HT1080 (cell line): ENCODE measurements at regions not wholly inside any gene's neighbourhood (a gene's known extent, or its start where the extent isn't known, plus 50 kb on each side); places are given as distances from the start of the nearest gene placed in this dataset.

ENCODE experiments used
- DNase-seq: peaks from one replicate; pipeline ENCODE4 v3.0.0-alpha.2; 2015; ENCODE audit warnings: low read depth

- DNase-seq: no peak
Measured at GRCh38 chr13:72168126-72168855, 301.3 kb upstream of the DACH1 start.

DNA sequence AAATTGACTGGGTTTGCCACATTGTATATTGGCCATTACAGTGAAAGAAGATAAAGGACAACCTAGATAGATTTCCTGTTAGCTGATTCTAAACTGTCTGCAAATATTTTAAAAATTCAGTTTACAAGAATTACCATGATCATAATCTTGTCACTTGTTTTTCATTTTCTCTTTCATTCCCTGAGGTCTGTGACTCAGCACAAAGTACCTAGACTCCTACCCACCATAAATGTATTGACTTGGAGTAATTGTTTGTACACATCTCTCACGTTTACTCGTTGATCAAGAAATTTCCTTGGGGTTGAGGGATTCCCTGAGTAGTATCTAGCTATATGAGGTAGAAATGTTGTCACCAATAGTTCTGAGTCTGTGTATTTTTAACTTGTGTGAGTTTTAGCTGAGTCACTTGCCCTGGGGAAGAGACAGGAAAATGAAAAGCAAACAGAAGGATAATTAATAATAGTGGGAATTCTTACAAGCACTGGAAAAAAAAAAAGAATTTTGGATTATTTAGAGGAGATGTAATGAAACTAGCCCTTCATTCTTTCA lies 299.2 kb upstream of the DACH1 start:
- DNase-seq: peak; percentile 42

- no peak for DNase-seq
Measured at GRCh38 chr13:72165276-72165675, 298.3 kb upstream of the DACH1 start.

DNA sequence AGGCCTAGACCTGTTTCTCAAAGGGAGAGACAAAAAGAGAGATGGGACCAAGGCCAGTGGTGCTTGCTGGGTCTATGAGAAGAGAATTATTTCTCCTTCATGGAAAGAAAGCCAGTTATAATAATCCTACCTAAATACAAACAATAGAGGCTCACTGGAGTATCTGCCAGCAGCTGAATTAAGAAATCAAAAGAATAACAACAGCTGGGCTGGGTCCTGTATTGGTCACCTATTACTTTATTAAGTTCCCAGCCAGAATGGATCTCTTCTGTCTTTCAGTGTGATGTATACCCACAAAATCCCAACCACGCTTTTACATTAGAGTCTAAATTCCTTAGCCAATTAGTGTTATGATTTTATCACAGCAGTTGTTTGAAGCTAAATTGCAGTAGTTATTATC lies 297.8 kb upstream of the DACH1 start:
- DNase-seq: no peak

DNA sequence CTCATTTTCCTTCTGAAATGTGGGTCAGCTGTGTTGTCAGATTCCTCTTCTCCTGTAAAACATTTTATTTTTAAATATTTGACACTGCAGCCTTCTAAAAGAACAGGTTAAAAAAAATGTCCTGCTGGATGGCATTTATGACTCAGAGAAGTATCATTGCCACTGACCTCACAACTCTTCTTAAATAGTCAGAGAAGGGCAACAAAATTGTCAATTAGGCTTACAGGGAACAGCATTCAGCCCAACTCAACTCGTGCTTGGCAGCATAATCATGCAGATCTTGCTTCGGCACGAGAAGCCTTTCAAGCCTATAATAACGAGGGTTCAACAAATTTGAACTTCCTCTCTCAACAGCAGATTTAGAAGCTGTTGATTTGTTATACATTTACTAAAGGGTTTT lies 296.7 kb upstream of the DACH1 start:
- peak; percentile 34 for DNase-seq

GRCh38 chr13:72160977-72161376 lies 294.0 kb upstream of the DACH1 start:
- no peak for DNase-seq

DNA sequence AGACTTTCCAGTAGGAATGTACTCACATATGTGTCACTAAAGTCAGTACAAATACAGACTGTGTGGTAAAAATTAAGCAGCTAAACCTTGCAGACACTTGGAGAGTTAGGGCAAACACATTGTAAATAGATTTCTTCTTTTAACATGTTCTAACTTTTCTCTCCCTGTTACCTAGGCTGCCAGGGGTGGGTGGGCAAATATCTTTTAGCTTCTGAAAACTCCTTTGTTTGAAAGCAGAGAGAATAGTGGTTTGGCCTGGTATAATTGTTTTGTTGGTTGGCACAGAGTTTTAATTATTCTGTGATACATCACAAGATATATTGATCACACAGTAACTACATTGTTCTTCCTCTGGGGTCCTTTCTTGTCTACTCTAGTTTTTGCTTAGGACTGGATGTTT lies 289.8 kb upstream of the DACH1 start:
- no peak for DNase-seq

DNA sequence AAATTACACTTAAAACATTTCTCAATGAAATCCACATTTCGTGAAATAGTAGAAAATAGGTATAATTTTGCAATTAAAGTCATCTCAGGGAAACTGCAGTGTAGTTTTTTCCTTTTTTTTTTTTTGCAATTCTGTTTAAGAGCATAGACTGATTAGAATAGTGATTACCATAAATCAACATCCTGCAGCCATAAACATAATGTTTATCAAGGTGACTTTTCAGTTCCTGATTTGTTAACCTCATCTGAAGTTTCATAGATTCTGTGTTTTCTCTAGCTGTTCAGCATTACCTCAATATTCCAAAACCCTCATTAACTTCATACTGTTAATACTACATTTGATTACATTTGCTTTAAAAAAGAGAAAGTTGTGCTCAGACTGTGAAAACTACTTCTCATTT lies 286.3 kb upstream of the DACH1 start:
- DNase-seq: no peak

DNA sequence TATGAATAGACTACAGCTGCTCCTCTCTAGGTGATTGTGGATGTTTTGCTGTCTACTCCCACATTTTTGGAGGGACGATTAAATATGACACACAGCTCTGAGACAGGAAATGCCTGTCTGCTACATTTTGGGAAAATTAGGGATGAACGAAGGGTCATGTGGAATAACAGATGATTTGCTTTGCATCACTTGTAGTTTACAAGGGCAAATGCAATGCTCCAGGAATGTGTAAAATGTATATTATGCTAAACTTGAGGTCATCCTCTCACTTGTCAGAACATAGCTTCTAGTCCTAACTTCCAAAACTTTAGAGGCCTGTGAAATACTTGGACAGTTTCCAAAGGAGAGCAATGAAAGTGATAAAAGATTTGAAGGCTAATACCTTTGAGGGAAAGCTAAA lies 284.2 kb upstream of the DACH1 start:
- DNase-seq: peak; percentile 32

GRCh38 chr13:72150502-72150901 lies 283.5 kb upstream of the DACH1 start:
- no peak for DNase-seq

DNA sequence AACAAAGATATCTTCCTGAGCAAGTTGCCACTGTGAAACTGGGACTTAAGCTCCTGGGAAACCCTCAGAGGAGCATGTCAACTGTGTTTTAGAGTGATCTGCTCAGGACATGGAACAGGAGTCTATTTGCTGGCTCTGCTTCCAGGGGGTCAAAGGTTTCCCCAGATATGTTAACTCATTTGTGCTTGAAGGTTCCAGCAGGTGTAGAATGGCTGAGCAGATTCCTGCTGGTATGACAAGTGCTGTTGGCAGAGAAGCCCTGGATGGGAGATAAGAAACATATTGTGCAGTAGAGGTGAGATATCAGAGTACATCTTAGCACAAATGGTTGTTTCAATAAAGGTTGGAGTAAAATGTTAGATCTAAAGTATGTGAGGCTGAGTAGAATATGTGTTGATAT lies 282.7 kb upstream of the DACH1 start:
- DNase-seq: no peak

GRCh38 chr13:72146816-72147215 lies 279.8 kb upstream of the DACH1 start:
- DNase-seq: no peak

DNA sequence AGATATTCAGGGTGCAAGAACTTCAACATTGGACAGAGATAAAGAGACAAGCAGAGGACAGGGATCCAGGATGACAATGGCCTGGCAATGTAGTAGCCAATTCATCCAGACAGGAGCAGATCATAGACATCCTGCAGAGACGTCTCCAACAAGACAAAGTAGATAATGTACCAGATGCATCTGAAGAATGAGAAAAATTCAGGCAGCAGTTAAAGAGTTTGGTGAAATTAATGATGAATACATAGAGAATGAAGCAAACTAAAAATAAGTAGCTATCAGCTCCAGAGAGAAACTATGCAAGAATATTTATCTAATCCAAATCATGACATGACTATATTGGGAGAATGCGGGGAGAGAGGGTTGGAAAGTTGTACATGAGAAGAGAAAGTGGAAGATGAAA lies 278.4 kb upstream of the DACH1 start:
- no peak for DNase-seq

DNA sequence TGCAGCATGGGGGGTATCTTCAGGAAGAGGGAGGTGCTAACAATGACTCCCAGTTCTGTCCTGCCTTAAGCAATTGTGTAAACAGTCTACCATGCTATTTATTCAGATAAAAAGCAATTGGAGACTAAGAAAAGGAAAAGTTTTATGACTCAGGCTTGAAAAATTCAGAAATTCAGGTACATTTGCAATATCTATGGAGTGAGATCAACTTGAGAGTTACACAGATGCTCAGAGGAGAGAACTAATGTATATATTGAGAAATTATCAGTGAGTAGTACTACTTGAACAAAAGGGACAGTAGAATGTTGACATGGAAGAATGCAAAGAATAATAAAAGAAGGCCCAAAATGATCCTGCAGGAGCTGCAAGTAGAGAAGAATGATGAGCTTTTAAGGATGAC lies 277.6 kb upstream of the DACH1 start:
- DNase-seq: peak; percentile 7

DNA sequence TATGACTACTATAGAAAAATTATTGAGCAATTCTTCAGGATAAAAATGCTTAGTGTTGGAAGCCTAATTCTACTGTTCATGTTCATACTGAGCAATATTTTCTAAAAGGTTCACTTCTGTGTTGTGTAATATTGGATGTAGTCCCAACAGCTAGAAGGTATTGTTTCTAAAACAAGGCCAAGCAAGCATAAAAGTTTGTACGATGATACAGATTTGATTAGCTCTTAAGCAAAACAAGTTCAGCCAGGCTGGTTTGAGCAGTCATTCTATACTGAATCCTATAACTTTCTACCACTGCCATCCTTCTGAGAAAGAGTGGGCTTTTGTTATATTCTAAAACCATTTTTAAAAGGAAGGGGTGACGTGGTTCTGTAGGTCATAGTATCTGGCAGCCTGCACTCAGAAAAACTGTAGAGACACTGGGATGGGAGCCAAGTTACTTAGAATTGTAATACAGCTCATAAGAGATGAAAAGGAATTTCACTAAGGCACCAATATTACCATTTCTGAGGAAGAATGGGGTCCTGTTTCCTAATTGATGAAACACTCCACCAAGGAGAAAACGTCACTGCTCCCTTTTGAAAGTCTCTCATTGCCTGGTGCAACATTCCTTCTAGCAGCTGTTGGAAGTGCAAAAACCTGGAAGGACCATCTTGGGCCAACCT lies 275.0 kb upstream of the DACH1 start:
- no peak for DNase-seq

GRCh38 chr13:72139192-72139591 lies 272.2 kb upstream of the DACH1 start:
- DNase-seq: no peak

- no peak for DNase-seq
Measured at GRCh38 chr13:72132075-72132474, 265.1 kb upstream of the DACH1 start.

GRCh38 chr13:72129117-72129516 lies 262.1 kb upstream of the DACH1 start:
- no peak for DNase-seq

- DNase-seq: no peak
Measured at GRCh38 chr13:72127031-72127430, 260.0 kb upstream of the DACH1 start.

DNA sequence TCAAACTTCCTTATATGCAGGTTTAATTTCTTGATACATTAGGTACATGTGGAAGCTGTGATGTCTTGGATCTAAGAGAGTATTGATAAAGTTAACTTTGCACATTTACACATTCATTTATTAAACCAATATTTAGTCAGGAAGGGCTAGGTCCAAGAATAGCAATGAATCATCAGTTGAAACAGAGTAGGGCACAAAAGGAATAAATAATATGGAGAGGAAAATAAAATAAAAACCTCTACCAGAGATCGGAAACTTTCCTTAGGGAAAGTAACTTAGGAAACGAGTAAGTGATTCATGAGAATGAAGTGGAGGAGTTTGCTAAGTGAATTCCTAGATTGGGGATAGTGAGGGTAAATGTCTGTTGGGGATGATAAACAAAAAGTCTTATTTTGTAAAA lies 259.4 kb upstream of the DACH1 start:
- no peak for DNase-seq

- DNase-seq: peak; percentile 43
Measured at GRCh38 chr13:72125561-72125960, 258.6 kb upstream of the DACH1 start.

DNA sequence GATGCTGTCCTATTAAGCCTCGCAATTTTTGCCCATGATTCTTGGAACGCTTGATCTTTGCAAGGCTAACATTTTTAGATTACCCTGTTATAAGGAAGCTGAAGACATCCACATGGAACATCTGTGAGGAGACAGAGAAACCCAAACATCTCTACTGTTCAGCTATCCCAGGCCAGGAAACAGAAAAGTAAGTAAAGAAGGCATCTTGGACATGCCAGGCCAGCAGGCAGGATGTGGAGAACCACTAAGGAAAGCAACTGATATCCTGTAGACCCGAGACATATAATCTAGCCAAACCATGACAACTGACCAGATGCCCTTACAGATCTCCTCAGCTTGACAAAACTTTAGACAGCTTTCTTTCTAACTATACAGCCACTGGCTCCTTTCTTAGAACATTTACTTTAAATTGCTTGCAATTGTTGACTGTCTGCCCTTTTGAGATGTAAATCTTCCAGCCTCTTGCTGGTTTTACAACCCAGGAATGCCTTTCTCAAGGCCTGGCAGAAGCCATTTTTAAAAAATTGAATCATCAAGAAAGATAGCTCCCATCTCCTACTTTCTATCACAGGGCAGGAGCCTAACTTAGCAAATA lies 255.8 kb upstream of the DACH1 start:
- DNase-seq: peak; percentile 20

DNA sequence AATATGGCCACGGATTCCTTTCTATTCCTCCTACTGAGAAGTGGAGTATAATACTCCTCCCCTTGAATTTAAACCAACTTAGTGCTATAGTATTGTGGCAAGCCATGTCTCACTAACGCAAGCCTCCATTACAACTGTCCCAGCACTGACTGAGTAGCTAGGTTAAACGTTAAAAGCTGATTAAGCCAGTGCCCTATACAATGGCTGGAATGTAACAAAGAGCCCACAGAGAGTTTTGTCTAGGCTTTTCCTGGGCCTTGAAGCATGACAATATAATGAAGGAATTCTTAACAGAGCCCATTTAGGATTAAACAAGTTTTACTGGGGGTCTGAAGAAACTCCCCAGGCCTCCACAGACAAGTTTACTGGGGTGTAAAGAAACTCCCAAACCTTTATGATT lies 254.5 kb upstream of the DACH1 start:
- no peak for DNase-seq
